SK-N-SH (cell line): ENCODE measurements at regions not wholly inside any gene's neighbourhood (a gene's known extent, or its start where the extent isn't known, plus 50 kb on each side); places are given as distances from the start of the nearest gene placed in this dataset.

Source experiments
- CTCF ChIA-PET: fragments of 300-600, 350-600 bp; formaldehyde crosslinking; extraction: SDS; loops from one replicate; lab custom pipeline; 2021; lab: Yijun Ruan, JAX
- POLR2A ChIA-PET: fragments of 350-600 bp; sonication (Branson Sonifier 250); formaldehyde crosslinking; extraction: SDS; loops from one replicate; lab custom pipeline; 2020; ENCODE audit warnings: antibody characterized with exemption, inconsistent platforms; lab: Yijun Ruan, JAX
- DNase-seq: peaks from one replicate; pipeline ENCODE4 v3.0.0; 2012
- H2AFZ ChIP-seq: fragments of 200-600 bp; sonication (generic); 2 replicates; pipeline ENCODE4 v1.8.1; 2016; ENCODE audit warnings: antibody characterized with exemption, mild to moderate bottlenecking, low read depth
- H3F3A ChIP-seq: fragments of 200-600 bp; sonication (generic); replicated peaks from 2 replicates; pipeline ENCODE3; 2016; ENCODE audit warnings: antibody characterized with exemption, mild to moderate bottlenecking; ENCODE audit not compliant: insufficient read depth
- H3K27ac ChIP-seq, 2 experiments: fragments of 200-500 bp in 1 of 2; fragments of 200-600 bp in 1 of 2; sonication (Bioruptor generic) in 1 of 2; sonication (generic), shearing (Covaris generic) in 1 of 2; 2 replicates each; pipeline versions ENCODE4 v1.5.1 to v1.6.1; 2014 to 2016; ENCODE audit warnings: low read depth in 2 of 2, inconsistent platforms in 1 of 2, low read length in 1 of 2, mild to moderate bottlenecking in 1 of 2, mixed read lengths in 1 of 2
- H3K27me3 ChIP-seq: fragments of 200-600 bp; sonication (generic), shearing (Covaris generic); 2 replicates; pipeline ENCODE4 v1.6.1; 2016; ENCODE audit warnings: mixed run types; ENCODE audit not compliant: insufficient read depth
- H3K36me3 ChIP-seq, 2 experiments: fragments of 200-500 bp in 1 of 2; fragments of 200-600 bp in 1 of 2; sonication (Bioruptor generic) in 1 of 2; sonication (generic) in 1 of 2; replicated peaks in 1 of 2; 2 replicates each; pipeline versions ENCODE3 to v1.5.1; 2014 to 2016; ENCODE audit warnings: low read length in 1 of 2, mild to moderate bottlenecking in 1 of 2; ENCODE audit not compliant: insufficient read depth in 2 of 2, control insufficient read depth in 1 of 2
- H3K4me1 ChIP-seq, 2 experiments: fragments of 200-500 bp in 1 of 2; fragments of 200-600 bp in 1 of 2; sonication (Bioruptor generic) in 1 of 2; sonication (generic), shearing (Covaris generic) in 1 of 2; 2 replicates each; pipeline versions ENCODE4 v1.5.1 to v1.6.1; 2014 to 2016; ENCODE audit warnings: low read depth in 1 of 2, low read length in 1 of 2, mixed run types in 1 of 2; ENCODE audit not compliant: insufficient read depth in 2 of 2, control insufficient read depth in 1 of 2
- H3K4me2 ChIP-seq: fragments of 200-600 bp; sonication (generic), shearing (Covaris generic); 2 replicates; pipeline ENCODE4 v1.6.1; 2017; ENCODE audit warnings: mixed run types
- H3K4me3 ChIP-seq, 2 experiments: fragments of 200-500 bp in 1 of 2; fragments of 200-600 bp in 1 of 2; sonication (Bioruptor generic) in 1 of 2; sonication (generic), shearing (Covaris generic) in 1 of 2; 2 replicates each; pipeline versions ENCODE4 v1.5.1 to v1.8.1; 2014 to 2016; ENCODE audit warnings: low read depth in 2 of 2, inconsistent platforms in 1 of 2, low read length in 1 of 2, mild to moderate bottlenecking in 1 of 2, mixed read lengths in 1 of 2, moderate library complexity in 1 of 2
- H3K79me2 ChIP-seq: fragments of 200-600 bp; sonication (generic); 2 replicates; pipeline ENCODE4 v1.8.1; 2017; ENCODE audit warnings: mild to moderate bottlenecking; ENCODE audit not compliant: insufficient read depth
- H3K9ac ChIP-seq: fragments of 200-600 bp; sonication (generic); 2 replicates; pipeline ENCODE4 v1.6.1; 2017; ENCODE audit warnings: mixed run types
- H3K9me2 ChIP-seq: fragments of 200-600 bp; sonication (generic); 2 replicates; pipeline ENCODE4 v1.6.1; 2017; ENCODE audit warnings: mixed run types
- H3K9me3 ChIP-seq: fragments of 200-600 bp; sonication (generic); 2 replicates; pipeline ENCODE4 v1.6.1; 2017; ENCODE audit warnings: mixed run types, mild to moderate bottlenecking, moderate library complexity
- H4K20me1 ChIP-seq: fragments of 200-600 bp; sonication (generic); 2 replicates; pipeline ENCODE4 v1.6.1; 2017; ENCODE audit warnings: mild to moderate bottlenecking, mixed run types; ENCODE audit not compliant: insufficient read depth
- EP300 ChIP-seq, 2 experiments: IDR thresholded peaks; 2 replicates each; pipeline versions ENCODE4 v1.4.0 to v1.6.1; 2012; ENCODE audit warnings: borderline replicate concordance in 1 of 2, low read depth in 1 of 2, low read length in 1 of 2
- EZH2phosphoT487 ChIP-seq: fragments of 200-600 bp; sonication (generic); IDR thresholded peaks from 2 replicates; pipeline ENCODE4 v1.6.1; 2017; ENCODE audit warnings: low read depth, mixed run types, mild to moderate bottlenecking, antibody characterized with exemption, moderate library complexity, borderline replicate concordance
- FOXJ3 ChIP-seq: sonication (generic); formaldehyde crosslinking; IDR thresholded peaks from 2 replicates; pipeline ENCODE4 v1.5.1; 2020; ENCODE audit warnings: mild to moderate bottlenecking, missing genetic modification reagents
- FOXM1 ChIP-seq: IDR thresholded peaks from 2 replicates; pipeline ENCODE4 v1.4.0; 2012; ENCODE audit warnings: low read depth, mild to moderate bottlenecking
- GABPA ChIP-seq: IDR thresholded peaks from 2 replicates; pipeline ENCODE4 v1.4.0; 2012; ENCODE audit warnings: low read depth, mild to moderate bottlenecking
- MEF2A ChIP-seq: IDR thresholded peaks from 2 replicates; pipeline ENCODE4 v1.4.0; 2012; ENCODE audit warnings: low read depth, borderline replicate concordance
- NFIC ChIP-seq: IDR thresholded peaks from 2 replicates; pipeline ENCODE4 v1.4.0; 2012; ENCODE audit warnings: borderline replicate concordance
- POLR2AphosphoS5 ChIP-seq: IDR thresholded peaks from 2 replicates; pipeline ENCODE4 v1.6.1; 2012; ENCODE audit warnings: low read depth, low read length
- RXRA ChIP-seq: IDR thresholded peaks from 2 replicates; pipeline ENCODE4 v1.4.0; 2012; ENCODE audit warnings: low read depth, mild to moderate bottlenecking, borderline replicate concordance
- SIN3A ChIP-seq: IDR thresholded peaks from 2 replicates; pipeline ENCODE4 v1.6.1; 2012; ENCODE audit warnings: low read depth, mild to moderate bottlenecking, low read length, moderate library complexity, borderline replicate concordance
- TAF1 ChIP-seq: IDR thresholded peaks from 2 replicates; pipeline ENCODE4 v1.6.1; 2012; ENCODE audit warnings: low read depth, mild to moderate bottlenecking, low read length, moderate library complexity, borderline replicate concordance
- TCF12 ChIP-seq: IDR thresholded peaks from 2 replicates; pipeline ENCODE4 v1.4.0; 2012
- TEAD4 ChIP-seq: IDR thresholded peaks from 2 replicates; pipeline ENCODE4 v1.4.0; 2012; ENCODE audit warnings: mild to moderate bottlenecking, borderline replicate concordance; ENCODE audit not compliant: insufficient read depth
- WGBS: methylation state at CpG from one replicate; pipeline ENCODE4 v1.1.6; 2017; ENCODE audit warnings: low lambda C conversion rate; 5-methylcytosine and 5-hydroxymethylcytosine counted together
- TF ChIP-seq, protein P1 (sequence below): IDR thresholded peaks from 2 replicates; pipeline ENCODE4 v1.4.0; 2012; ENCODE audit warnings: low read depth, borderline replicate concordance
- TF ChIP-seq, protein P2 (sequence below): fragments of 200-600 bp; sonication (generic); IDR thresholded peaks from 2 replicates; pipeline ENCODE4 v1.6.1; 2017; ENCODE audit warnings: antibody characterized with exemption, mild to moderate bottlenecking, moderate library complexity
- TF ChIP-seq, protein P3 (sequence below): IDR thresholded peaks from 2 replicates; pipeline ENCODE4 v1.4.0; 2012; ENCODE audit warnings: low read depth, borderline replicate concordance
- TF ChIP-seq, protein P4 (sequence below): IDR thresholded peaks from 2 replicates; pipeline ENCODE4; 2012
- TF ChIP-seq, protein P5 (sequence below): IDR thresholded peaks from 2 replicates; pipeline ENCODE4 v1.4.0; 2012; ENCODE audit warnings: low read depth
- TF ChIP-seq, protein P6 (sequence below): fragments of 150-350 bp; IDR thresholded peaks from 2 replicates; pipeline ENCODE4 v1.6.1; 2017; ENCODE audit warnings: antibody characterized with exemption, low read length, low read depth, borderline replicate concordance

DNA sequence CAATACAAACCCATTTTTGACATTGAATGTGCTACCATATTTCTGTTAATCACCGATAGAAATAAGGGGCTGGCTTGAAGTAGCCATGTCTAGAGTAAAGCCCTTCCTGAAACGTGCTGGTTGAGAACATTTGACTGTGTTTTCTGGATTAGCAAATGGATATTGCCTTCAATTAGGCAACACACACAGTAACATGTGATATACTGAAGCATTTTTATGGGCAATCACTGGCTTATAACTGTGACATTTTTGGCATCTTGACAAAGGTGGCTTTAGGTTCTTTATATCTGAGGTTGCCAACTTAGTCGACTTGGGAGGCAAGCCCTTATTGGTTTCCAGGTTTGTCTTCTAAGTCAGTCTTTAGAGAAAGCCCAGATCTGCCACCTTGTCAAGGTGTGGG, 292.9 kb downstream of the BTBD3 start:
- no peak overlapping the region for H3K4me2 ChIP-seq
- no peaks in the 10 kb centered on the region for H3K9me2 ChIP-seq
- H3K4me1 ChIP-seq, result no peaks in the 10 kb centered on the region
- H3K79me2 ChIP-seq, result no peaks in the 10 kb centered on the region
- POLR2A ChIA-PET, result no interaction called here
- TF ChIP-seq FOXM1, result no peak
- TF ChIP-seq POLR2AphosphoS5, result no peak
- TF ChIP-seq EP300 (IDR thresholded peaks at IDR 0.05; ENCODE audit: borderline replicate concordance in 1 of 2, low read depth in 1 of 2, low read length in 1 of 2), result no peak
- no peak for TF ChIP-seq TAF1
- no peak for TF ChIP-seq FOXJ3
- TF ChIP-seq, protein P1, sequence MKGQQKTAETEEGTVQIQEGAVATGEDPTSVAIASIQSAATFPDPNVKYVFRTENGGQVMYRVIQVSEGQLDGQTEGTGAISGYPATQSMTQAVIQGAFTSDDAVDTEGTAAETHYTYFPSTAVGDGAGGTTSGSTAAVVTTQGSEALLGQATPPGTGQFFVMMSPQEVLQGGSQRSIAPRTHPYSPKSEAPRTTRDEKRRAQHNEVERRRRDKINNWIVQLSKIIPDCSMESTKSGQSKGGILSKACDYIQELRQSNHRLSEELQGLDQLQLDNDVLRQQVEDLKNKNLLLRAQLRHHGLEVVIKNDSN, result no peak
- TF ChIP-seq RXRA, result no peak
- TF ChIP-seq, protein P2, sequence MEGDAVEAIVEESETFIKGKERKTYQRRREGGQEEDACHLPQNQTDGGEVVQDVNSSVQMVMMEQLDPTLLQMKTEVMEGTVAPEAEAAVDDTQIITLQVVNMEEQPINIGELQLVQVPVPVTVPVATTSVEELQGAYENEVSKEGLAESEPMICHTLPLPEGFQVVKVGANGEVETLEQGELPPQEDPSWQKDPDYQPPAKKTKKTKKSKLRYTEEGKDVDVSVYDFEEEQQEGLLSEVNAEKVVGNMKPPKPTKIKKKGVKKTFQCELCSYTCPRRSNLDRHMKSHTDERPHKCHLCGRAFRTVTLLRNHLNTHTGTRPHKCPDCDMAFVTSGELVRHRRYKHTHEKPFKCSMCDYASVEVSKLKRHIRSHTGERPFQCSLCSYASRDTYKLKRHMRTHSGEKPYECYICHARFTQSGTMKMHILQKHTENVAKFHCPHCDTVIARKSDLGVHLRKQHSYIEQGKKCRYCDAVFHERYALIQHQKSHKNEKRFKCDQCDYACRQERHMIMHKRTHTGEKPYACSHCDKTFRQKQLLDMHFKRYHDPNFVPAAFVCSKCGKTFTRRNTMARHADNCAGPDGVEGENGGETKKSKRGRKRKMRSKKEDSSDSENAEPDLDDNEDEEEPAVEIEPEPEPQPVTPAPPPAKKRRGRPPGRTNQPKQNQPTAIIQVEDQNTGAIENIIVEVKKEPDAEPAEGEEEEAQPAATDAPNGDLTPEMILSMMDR, result no peak
- no peak for TF ChIP-seq MEF2A
- no peak for TF ChIP-seq NFIC
- TF ChIP-seq, protein P3, sequence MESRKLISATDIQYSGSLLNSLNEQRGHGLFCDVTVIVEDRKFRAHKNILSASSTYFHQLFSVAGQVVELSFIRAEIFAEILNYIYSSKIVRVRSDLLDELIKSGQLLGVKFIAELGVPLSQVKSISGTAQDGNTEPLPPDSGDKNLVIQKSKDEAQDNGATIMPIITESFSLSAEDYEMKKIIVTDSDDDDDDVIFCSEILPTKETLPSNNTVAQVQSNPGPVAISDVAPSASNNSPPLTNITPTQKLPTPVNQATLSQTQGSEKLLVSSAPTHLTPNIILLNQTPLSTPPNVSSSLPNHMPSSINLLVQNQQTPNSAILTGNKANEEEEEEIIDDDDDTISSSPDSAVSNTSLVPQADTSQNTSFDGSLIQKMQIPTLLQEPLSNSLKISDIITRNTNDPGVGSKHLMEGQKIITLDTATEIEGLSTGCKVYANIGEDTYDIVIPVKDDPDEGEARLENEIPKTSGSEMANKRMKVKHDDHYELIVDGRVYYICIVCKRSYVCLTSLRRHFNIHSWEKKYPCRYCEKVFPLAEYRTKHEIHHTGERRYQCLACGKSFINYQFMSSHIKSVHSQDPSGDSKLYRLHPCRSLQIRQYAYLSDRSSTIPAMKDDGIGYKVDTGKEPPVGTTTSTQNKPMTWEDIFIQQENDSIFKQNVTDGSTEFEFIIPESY, result no peak
- no peak for TF ChIP-seq SIN3A
- TF ChIP-seq, protein P4, sequence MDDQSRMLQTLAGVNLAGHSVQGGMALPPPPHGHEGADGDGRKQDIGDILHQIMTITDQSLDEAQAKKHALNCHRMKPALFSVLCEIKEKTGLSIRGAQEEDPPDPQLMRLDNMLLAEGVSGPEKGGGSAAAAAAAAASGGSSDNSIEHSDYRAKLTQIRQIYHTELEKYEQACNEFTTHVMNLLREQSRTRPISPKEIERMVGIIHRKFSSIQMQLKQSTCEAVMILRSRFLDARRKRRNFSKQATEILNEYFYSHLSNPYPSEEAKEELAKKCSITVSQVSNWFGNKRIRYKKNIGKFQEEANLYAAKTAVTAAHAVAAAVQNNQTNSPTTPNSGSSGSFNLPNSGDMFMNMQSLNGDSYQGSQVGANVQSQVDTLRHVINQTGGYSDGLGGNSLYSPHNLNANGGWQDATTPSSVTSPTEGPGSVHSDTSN, result no peak
- no peak for TF ChIP-seq EZH2phosphoT487
- no peak for TF ChIP-seq TCF12
- TF ChIP-seq, protein P5, sequence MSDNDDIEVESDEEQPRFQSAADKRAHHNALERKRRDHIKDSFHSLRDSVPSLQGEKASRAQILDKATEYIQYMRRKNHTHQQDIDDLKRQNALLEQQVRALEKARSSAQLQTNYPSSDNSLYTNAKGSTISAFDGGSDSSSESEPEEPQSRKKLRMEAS, result no peak
- TF ChIP-seq GABPA, result no peak
- TF ChIP-seq, protein P6, sequence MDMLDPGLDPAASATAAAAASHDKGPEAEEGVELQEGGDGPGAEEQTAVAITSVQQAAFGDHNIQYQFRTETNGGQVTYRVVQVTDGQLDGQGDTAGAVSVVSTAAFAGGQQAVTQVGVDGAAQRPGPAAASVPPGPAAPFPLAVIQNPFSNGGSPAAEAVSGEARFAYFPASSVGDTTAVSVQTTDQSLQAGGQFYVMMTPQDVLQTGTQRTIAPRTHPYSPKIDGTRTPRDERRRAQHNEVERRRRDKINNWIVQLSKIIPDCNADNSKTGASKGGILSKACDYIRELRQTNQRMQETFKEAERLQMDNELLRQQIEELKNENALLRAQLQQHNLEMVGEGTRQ, result no peak
- no peak for TF ChIP-seq TEAD4
- TF ChIP-seq, all 33 proteins: peak for 0
- 12% methylated on average over 3 of the region's 3 CpGs for WGBS
- H4K20me1 ChIP-seq, result no peaks in the 10 kb centered on the region
- H3K9me3 ChIP-seq, result 0 out of 2 replicates have a peak, but pooled peaks cover 5% of the 10 kb centered on the region
- no peak overlapping the region for H2AFZ ChIP-seq
- H3F3A ChIP-seq, result no peaks in the 10 kb centered on the region
- H3K9ac ChIP-seq, result no peak overlapping the region
- H3K27me3 ChIP-seq, result no peaks in the 10 kb centered on the region
- H3K27ac ChIP-seq, result no peak overlapping the region
- H3K4me3 ChIP-seq, result no peak overlapping the region
- H3K36me3 ChIP-seq, result no peaks in the 10 kb centered on the region
- no peak for DNase-seq
- CTCF ChIA-PET, result no interaction called here
